ENCODE measurements at regions not wholly inside any gene's neighbourhood (a gene's known extent, or its start where the extent isn't known, plus 50 kb on each side); places are given as distances from the start of the nearest gene placed in this dataset.

DNA sequence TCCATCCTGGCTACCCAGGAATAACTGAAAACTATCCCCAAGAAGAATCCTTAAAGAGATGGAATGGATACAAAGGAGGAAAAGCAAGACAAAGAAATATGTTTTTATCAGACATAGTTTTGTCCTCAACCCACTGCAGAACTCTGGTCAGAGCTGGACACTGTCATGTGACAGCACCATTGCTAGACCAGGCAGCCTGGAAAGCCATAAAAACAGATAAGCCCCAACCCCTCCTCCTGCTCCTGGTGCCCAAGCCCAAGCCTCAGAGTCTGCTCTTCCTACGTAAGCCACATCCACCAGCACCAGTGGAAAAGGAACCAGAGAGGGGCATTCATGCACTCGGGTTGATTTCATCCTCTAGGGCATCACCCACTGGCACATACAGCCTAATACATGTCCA lies 116.9 kb downstream of the TRIM29 start:
- no peak for DNase-seq
- in situ Hi-C loops (cut with HindIII; ENCODE audit: low pct_ligation_motif_present, low sequenced_read_pairs) = no loop called here
- Histone ChIP-seq H3K27me3 (replicated peaks) (peaks cover 3% of the 10 kb centered on the region), H3K4me3 (ENCODE audit: low read depth, low read length) (no peak overlapping the region), H3K36me3 (replicated peaks) (no peaks in the 10 kb centered on the region), H3K27ac (no peak overlapping the region)
- TF ChIP-seq, protein P1, sequence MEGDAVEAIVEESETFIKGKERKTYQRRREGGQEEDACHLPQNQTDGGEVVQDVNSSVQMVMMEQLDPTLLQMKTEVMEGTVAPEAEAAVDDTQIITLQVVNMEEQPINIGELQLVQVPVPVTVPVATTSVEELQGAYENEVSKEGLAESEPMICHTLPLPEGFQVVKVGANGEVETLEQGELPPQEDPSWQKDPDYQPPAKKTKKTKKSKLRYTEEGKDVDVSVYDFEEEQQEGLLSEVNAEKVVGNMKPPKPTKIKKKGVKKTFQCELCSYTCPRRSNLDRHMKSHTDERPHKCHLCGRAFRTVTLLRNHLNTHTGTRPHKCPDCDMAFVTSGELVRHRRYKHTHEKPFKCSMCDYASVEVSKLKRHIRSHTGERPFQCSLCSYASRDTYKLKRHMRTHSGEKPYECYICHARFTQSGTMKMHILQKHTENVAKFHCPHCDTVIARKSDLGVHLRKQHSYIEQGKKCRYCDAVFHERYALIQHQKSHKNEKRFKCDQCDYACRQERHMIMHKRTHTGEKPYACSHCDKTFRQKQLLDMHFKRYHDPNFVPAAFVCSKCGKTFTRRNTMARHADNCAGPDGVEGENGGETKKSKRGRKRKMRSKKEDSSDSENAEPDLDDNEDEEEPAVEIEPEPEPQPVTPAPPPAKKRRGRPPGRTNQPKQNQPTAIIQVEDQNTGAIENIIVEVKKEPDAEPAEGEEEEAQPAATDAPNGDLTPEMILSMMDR (IDR thresholded peaks at IDR 0.05; ENCODE audit: low read depth, low read length, missing control alignments) = no peak

DNA sequence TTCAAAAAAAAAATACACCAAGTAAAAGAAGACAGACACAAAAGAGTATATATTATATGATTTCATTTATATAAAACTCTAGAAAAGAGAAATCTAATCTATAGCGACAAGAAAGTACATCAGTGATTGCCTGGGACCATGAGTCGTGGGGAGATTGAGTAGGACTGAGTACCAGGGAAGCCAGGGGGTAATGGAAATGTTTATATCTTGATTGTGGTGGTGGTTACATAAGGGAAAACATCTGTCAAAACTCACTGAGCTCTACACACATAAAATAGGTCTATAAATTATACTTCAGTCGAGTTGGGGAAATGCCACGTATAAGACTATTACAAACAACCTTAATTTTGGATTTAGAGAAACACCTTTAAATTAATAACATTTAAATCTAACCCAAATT lies 117.4 kb downstream of the TRIM29 start:
- H3K36me3 ChIP-seq (replicated peaks) = no peaks in the 10 kb centered on the region
- no peak for DNase-seq
- in situ Hi-C loops (cut with HindIII; ENCODE audit: low pct_ligation_motif_present, low sequenced_read_pairs) = no loop called here
- TF ChIP-seq, protein P1 (IDR thresholded peaks at IDR 0.05; ENCODE audit: low read depth, low read length, missing control alignments) = no peak
- H3K27ac ChIP-seq = no peak overlapping the region
- H3K4me3 ChIP-seq (ENCODE audit: low read depth, low read length) = no peak overlapping the region
- H3K27me3 ChIP-seq (replicated peaks) = peaks cover 3% of the 10 kb centered on the region

DNA sequence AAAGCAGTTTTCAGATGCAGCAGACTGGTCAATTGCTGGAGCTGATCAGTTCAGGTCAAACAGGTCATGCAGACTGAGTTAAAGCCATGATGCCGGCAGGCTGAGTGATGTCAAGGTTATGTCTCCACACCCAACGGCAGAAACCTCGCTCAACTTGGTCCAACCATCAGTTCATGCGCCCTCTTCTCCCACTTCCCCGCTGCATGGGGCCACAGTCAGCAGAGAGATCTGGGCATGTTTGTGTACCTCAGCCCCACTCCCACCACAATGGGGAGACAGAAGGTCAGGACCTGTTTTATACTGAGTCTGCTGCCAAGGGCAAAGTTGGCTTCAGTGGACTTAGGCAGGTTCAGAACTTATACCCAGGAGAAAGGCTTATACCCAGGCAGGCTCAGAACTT lies 118.7 kb downstream of the TRIM29 start:
- Histone ChIP-seq H3K27ac (no peak overlapping the region), H3K4me3 (ENCODE audit: low read depth, low read length) (no peak overlapping the region), H3K36me3 (replicated peaks) (no peaks in the 10 kb centered on the region), H3K27me3 (replicated peaks) (peaks cover 3% of the 10 kb centered on the region)
- in situ Hi-C loops (cut with HindIII; ENCODE audit: low pct_ligation_motif_present, low sequenced_read_pairs) = no loop called here
- no peak for DNase-seq
- TF ChIP-seq, protein P1 (IDR thresholded peaks at IDR 0.05; ENCODE audit: low read depth, low read length, missing control alignments) = no peak

DNA sequence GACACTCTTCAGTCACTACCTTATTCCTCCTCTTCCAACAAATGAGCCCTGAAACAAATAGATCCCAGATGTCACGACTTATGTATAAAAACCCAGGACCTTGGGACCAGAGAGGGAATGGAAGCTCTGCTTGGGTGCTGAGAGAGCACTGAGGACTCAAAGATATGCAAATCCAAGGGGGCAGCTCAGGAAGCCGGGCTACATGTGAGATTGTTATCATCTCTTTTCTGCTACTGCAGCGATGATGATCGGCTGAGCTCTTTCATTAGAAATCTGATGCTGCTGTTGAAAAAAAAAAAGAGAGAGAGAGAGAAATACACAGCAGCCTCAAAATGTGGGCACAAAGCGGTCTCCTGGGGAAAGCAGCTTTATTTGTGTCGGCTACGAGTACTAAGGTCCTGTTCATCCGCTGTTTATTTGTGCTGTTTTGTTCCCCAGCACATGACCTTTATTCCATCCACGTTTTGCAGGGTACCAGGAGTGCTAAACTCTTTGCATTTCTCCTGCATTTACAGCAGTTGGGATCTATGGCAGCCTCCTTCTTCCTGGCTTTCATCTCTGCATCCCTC lies 120.2 kb downstream of the TRIM29 start:
- TF ChIP-seq, protein P1 (IDR thresholded peaks at IDR 0.05; ENCODE audit: low read depth, low read length, missing control alignments) = no peak
- in situ Hi-C loops (cut with HindIII; ENCODE audit: low pct_ligation_motif_present, low sequenced_read_pairs) = no loop called here
- DNase-seq = no peak
- H3K4me3 ChIP-seq (ENCODE audit: low read depth, low read length) = no peak overlapping the region
- no peak overlapping the region for H3K27ac ChIP-seq
- H3K36me3 ChIP-seq (replicated peaks) = no peaks in the 10 kb centered on the region
- peaks cover 3% of the 10 kb centered on the region for H3K27me3 ChIP-seq (replicated peaks)

DNA sequence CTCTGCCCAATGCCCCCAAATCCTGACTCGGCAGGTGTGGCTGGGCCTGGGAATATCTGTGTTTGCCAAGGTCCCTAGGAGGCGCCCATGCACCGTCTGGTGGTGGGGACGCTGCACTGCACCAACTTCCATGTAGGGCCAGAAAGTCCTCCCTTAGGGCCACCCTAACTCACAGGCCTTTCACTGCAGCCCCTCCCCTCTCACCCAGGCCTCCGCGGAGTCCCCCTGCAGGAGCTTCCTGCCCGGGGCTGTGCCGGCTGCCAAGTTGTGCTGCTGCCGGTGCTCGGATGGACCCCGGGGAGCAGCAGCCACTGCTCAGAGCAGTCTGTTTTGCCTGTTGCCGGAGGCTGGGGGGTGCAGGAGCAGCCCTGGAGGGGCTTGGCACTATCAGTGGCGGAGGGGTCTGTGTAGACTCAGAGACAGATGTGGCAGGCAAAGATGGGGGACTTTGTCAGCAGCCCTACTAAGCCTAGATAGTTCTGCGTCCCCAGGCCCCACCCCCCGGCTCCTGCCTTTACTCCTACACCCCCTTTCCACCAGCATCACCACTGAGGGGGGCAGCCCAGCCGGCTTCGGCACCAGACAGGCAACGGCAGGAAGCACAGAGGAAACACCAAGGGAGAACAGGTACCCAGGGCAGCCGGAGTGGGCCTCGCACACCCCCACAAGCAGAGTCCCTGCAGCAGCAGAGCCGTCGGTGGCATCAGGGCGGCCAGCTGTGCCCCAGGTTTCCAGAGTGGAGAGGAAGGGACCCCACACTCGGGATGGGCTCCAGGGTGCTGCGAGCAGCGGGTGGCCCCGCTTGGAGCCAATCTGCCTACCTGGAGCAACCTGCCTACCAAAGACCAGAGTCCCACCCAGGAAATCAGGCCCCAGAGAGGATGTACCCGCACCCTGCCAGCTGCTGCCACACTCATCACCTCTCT lies 124.3 kb downstream of the TRIM29 start:
- H3K4me3 ChIP-seq (ENCODE audit: low read depth, low read length) = no peak overlapping the region
- TF ChIP-seq, protein P1 (IDR thresholded peaks at IDR 0.05; ENCODE audit: low read depth, low read length, missing control alignments) = peak; percentile 84
- peaks cover 3% of the 10 kb centered on the region for H3K27me3 ChIP-seq (replicated peaks)
- no peak overlapping the region for H3K27ac ChIP-seq
- in situ Hi-C loops (cut with HindIII; ENCODE audit: low pct_ligation_motif_present, low sequenced_read_pairs) = no loop called here
- DNase-seq = no peak
- no peaks in the 10 kb centered on the region for H3K36me3 ChIP-seq (replicated peaks)

All from brain microvascular endothelial cell (primary cell).